ENCODE measurements at regions not wholly inside any gene's neighbourhood (a gene's known extent, or its start where the extent isn't known, plus 50 kb on each side); places are given as distances from the start of the nearest gene placed in this dataset.

DNA sequence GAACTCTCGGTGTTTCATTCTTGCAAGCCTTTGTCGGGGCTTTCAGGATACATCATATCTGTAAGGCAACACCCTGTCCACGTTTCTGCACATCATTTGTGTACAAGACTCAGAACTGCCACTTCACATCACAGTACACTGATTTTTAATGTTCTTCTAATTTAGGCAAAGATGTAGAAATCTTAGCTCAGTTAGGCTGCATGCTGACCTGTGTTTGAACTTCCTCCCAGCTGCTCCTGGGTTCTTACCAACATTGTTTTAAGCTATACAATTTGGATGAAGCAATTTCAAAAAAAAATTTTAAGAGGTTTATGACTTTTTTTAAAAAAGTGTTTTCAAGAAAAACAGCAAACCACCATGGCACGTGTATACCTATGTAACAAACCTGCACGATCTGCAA, 1047.9 kb upstream of the SLC10A2 start:
- DNase-seq (ENCODE audit: low read depth, low spot score), result no peak

DNA sequence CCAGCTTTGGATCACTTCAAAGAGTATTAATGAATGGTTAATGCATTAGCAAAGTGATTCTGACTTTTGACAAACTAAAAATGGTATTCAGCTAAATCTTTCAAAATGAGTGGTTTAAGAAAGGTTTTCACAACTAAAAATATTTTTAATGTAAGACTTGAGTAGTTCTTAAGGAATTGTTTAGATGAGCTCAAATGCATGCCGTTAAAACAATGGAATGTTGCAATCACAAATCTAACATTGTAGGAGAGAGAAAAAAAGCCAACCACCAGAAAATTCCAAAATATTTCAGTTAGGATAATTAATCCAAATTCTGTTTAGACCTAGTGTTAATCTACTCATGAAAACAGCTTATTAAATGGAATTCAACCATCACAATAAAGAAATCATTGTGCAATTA, 1044.8 kb upstream of the SLC10A2 start:
- DNase-seq (ENCODE audit: low read depth, low spot score), result no peak

DNA sequence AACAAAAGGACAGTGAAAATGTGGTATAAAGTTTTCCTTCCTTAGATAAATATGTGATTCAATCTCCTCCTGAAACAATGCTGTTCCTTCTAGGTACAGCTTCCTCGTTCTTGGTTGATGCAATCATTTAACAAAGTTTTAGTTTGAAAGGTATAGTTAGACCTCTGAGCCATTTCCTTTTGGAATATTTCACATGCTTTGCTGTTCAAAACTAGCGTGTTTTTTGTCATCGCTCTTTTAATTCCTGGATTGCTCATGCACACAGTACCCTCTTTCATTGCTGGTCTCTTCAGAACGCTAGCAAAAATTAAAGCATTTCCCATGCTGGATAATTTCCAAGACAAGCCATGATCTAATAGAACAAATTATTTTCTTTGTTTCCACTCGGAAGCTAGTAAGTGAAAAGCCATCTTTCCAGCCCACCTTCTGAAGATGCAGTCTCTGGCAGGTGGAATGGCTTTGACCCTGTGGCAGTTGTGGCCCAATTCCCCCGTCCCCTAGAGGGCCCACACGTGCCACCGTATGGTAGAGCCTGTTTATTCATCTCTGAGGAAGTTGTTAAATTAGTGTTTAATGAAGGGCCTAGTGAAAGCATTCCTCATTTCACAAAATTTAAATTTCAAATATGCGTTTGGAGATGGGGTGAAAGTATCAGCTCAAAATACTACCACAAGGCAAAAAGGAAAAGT, 1040.6 kb upstream of the SLC10A2 start:
- DNase-seq (ENCODE audit: low read depth, low spot score), result no peak

DNA sequence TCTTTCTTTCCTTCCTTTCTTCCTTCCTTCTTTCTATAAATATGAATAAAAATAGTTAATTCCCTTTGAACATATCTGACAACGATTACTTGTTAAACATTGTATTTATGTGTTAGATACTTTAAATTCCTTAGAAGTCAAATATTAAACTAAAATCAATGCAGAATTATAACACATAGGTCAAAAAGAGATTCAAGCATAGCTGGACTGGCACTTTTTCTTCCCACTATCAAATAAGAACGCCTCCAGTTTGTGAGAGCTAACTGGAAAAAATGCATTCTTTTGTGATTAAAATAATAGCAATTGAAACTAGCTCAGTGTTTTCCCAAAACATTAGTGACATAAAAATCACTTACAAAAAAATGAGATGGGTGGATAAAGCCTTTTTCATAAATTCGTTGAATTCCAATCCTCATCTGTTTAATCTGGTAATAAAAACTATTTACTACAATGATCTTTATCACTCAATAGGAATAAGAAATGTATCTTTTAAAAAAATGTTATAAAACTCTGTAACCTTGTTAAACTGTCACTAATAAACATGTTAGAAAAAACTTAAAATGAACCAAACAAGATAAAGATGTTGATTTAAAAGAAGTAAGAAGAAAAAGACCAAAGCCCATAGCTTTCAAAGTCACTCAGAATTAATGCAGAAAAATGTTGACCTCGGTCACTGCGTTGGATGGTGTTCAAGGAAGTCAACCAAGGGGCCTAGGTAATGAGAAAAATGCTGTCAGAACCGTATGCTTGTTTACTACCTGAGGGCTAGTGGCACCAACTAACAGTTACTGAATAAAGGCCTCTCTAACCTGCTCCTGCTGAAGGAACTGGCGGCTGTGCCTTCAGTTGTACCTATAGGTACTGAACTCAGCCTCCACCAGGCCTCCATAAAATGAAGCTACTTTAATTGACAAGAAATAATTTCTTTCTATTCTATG, 1039.5 kb upstream of the SLC10A2 start:
- DNase-seq (ENCODE audit: low read depth, low spot score), result no peak

DNA sequence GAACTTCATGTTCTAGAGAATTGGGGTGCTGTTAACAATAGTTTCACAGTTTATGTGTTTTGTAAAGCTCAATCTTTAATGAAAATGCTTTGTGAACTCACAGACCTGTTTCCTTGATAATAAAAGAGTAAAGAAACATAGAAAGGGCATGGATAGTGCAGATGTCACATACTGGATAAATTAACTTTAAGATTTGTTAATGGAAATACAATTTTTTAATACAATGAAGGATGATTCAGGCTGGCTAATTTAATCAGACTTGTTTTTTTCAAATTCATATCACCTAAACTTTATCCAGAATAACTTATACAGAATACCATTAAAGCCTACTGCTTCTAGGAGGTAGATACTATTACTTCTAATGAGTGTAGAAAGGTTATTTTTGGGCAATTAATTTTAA, 1033.5 kb upstream of the SLC10A2 start:
- DNase-seq (ENCODE audit: low read depth, low spot score), result no peak

DNA sequence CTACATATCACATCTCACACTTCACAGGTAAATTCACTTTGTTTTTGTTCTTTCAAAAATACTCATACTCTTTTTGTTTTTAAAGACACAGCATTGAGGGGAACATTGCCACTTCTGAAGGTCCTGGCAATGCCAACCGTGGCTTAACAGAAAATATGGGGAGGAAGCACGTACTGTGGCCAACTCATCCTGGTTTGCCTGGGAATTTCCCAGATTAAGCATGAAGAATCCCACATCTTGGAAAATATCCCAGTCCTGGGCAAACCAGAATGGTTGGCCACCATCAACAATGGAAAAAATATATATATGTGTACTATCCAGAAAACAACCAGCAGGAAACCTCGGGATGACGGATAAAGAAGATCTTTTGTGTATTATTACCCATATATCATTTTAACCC, 1032.2 kb upstream of the SLC10A2 start:
- no peak for DNase-seq (ENCODE audit: low read depth, low spot score)

DNA sequence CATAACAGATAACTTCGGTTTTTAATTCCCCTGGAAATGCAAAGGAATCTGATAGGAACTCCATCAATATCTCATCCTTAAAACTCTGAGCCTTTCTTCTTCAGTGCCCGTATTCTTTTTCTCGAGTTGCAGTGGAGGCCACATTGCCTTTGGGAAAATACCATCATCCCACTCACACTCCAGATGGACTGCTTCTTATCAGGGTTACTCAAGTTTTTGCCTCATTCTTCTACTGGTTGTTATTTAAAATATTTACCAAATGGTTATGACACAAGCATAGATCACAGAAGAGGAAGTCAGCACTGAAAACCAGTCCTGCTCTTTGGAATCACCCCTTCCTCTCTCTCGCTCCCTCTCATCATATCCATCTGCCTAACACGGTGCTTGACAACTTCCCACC, 1020.5 kb upstream of the SLC10A2 start:
- DNase-seq (ENCODE audit: low read depth, low spot score), result no peak

DNA sequence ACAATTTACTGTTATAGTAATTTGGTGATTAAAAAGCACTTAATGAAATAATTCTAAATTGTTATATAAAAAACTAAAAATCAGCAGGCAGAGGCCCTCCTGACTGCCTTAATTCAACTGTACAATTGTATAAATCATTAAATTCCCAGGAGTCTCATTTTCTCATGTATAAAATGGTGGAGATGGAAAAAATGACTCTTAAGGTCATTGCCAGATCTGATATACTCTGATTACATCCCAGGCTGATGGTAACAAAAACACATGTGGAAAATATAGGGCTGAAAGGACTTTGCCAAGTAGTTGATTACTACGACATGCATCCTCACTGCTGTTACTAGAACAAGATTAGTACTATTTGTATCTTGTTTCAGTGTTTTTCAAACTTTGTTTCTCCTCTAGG, 1020.0 kb upstream of the SLC10A2 start:
- no peak for DNase-seq (ENCODE audit: low read depth, low spot score)

DNA sequence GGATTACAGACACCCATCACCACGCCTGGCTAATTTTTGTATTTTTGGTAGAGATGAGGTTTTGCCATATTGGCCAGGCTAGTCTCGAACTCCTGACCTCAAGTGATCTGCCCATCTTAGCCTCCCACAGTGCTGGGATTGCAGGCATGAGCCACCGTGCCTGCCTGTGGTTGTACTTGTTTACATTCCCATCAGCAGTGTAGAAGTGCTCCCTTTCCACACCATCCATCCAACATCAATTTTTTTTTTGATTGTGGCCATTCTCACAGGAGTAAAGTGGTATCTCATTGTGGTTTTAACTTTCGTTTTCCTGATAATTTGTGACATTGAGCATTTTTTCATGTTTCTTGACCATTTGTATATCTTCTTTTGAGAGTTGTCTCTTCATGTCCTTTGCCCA, 1019.4 kb upstream of the SLC10A2 start:
- DNase-seq (ENCODE audit: low read depth, low spot score), result no peak

DNA sequence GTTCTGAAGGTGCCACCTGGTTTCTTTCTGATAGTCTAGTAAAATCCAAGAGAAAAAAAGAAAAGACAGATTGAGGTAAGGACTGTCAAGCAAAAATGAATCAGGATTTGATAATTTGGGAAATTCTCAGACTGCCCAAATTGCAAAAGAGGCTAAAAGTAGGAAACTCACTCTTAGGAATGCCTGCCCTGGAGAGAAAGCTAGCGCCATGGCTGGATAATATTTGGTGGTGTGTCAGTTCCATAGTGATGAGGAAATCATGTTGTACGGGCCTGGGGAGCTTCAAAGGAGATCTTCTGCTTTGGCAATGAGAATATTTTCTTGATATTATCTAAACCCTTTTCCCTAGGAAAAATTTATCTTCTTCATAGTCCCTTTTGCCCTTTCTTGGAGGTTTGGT, 1008.1 kb upstream of the SLC10A2 start:
- DNase-seq (ENCODE audit: low read depth, low spot score), result no peak

DNA sequence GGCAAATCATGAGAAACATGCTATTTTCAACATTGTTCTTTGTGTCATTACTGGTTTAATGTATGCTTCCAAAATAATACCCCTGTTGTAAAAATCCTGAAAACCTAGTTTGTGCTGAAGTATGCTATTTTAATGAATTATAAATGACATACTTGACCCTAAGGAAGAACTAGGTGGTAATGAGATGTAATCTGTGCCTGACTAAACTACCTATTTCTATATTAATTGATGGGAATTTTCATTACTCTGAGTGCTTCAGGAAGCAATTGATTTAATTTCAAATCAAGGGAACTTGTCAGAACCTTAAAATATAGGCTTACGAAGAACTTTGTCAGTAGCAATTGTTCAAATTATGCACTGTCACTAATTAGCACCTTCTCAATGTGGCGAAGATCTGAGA, 1005.6 kb upstream of the SLC10A2 start:
- DNase-seq (ENCODE audit: low read depth, low spot score), result no peak

DNA sequence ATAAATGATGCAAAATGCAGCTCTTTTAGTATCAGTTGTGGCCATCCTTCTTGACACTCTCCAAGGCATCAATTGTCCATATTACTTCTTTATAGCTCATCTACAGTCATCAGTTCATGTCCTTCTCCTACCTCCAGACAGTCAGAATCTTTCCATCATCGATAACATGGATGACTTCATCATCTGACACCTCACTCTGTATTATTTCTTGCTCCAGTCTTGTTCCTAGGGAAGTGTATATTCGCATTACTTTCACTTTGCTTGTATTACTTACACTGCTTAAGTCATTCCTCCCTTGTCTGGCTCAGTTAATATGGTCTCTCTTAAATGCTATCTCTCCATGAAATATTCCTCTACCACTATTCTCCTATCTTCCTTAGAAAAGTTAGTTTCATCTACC, 999.1 kb upstream of the SLC10A2 start:
- DNase-seq (ENCODE audit: low read depth, low spot score), result no peak

DNA sequence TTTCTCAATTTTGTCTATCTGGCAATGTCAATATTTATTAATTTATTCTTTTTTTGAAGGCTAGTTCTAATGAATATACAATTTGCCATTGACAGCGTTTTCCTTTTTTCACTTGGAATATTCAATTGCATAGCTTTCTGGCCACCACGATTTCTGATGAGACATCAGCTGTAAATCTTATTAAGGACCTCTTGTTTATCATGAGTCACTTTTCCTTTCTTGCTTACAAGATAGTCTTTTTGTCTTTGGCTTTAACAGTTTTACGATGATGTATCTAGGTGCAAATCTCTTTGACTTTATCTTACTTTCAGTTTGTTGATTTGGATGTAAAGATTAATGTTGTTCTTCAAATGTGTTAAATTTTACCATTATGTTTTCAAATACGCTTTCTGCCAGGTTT, 991.6 kb upstream of the SLC10A2 start:
- DNase-seq (ENCODE audit: low read depth, low spot score), result no peak

DNA sequence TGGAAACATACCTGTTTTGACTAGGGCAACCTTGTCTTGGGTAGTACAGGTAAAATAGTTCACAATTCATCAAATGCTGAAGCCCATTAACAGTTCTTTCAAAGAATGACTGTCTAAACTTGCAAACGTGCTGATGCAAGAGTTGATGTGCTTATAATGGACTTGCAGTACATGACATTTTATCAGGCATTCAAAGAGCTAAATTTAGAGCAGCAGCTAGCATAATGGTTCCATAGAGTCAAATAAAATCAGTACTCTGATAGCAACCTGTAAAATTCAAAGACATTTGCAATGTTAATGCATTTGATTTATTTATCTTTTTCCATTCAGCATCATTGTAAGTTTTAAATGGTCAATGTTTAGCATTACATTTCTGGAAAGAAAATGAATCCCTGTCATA, 979.7 kb upstream of the SLC10A2 start:
- DNase-seq (ENCODE audit: low read depth, low spot score), result no peak

DNA sequence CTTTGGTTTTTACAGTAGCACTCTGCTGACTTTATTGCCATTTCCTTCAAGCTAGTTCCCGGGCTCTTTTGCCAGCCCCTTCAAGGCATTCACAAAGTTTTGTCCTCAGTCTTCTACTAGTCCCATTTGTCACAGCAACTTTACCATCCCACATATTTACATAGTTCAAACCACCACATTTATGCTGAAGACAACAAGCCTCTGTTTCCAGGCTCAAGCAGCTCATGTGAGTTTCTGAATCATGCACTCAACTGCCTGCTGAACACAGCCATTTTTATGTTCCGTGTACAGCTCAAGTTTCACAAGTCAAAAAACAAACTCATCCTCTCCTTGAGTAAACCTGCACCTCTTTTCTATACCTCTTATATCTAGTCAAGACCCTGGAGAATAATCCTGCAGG, 977.0 kb upstream of the SLC10A2 start:
- no peak for DNase-seq (ENCODE audit: low read depth, low spot score)

DNA sequence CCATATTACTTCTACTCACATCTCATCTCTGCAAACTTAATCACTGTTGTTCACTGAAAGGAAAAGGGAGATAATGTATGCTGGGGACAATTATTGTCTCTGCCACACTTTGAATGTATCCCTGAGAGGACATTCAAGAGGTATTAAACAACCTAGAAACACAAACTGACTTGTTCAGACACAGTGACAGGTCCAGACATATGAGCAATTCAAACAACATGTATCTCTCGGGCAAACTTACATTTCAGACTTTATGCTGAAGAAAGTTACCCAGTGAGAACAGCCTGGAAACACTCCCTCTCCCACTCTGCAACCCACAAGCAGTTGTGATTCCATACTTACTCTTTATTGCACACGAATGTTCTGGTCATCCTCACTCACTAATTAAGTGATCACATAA, 968.7 kb upstream of the SLC10A2 start:
- DNase-seq (ENCODE audit: low read depth, low spot score), result no peak

DNA sequence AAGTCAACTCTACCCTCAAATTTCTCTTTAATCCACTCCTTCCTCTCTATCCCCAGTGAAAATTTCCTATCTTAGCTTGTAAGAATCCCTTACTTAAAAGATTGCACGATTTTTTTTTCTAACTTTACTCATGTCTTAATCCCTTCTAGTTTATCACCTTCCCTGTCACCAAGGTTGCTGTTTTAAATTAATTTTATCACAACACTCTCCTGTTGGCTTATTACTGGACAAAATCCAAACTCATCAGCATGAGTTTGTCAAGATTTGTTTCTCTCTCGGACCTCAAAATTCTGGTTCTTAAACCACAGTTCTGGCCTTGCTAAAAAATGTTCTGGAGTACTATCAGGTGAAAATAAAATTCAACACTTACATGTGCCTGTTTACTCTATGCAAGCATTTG, 959.1 kb upstream of the SLC10A2 start:
- no peak for DNase-seq (ENCODE audit: low read depth, low spot score)

DNA sequence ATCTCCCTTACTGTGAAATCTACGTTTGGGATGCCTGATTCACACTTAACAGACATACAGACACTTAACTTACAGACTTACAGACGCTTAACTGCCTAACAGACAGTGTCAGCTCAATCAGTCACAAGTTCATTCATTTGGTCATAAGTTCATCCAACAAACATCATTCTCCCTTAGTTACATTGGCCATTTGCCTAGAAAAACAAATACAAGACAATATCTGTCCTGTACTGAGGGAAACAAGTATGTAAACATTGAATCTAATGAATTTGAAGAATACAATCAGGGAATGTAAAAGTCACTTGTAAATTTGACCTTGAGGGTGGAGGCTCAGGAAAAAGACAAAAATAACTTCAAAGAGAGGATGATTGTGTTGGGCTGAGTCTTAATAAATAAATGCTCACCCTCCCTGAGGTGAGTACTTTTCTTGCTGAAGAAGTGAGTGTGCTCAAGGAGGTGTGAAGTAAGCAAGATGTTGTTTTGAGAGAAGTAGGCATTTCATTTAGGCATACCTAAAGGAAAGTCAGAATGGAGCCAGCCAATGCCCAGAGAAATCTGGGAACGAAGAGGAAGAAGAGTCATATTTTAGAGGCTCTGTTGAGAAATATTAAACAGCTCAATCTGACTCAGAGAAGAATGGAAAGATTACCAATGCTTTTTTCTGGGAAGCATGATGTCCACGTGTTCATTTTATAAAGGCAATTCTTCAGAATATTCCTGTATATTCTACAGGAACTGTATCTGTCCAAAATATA, 958.4 kb upstream of the SLC10A2 start:
- no peak for DNase-seq (ENCODE audit: low read depth, low spot score)

DNA sequence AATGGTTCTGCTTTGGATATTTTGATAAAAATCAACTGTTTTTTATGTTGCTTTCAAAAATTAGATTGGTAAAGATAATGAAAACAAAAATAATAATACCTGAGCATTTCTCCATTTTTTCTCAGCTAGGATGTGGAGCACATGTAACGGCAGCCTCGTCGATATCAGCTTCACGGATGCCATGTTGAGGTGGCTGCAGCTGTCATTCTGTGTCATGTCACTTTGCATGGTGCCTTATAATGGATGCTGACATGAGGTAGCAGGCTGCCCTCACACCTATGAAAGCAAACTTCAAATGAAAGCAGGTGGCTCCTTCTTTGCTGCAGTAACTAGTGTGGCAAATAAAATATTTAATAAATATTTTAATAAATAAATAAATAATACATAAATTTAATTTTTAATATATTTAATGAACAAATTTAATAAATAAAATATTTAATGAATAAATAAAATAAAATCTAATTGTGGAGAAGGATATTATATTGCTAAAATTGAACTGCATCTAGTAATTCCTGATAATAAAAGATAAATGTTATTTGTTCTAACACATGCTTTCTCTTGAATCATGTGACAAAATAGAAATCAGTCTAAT, 955.7 kb upstream of the SLC10A2 start:
- no peak for DNase-seq (ENCODE audit: low read depth, low spot score)

DNA sequence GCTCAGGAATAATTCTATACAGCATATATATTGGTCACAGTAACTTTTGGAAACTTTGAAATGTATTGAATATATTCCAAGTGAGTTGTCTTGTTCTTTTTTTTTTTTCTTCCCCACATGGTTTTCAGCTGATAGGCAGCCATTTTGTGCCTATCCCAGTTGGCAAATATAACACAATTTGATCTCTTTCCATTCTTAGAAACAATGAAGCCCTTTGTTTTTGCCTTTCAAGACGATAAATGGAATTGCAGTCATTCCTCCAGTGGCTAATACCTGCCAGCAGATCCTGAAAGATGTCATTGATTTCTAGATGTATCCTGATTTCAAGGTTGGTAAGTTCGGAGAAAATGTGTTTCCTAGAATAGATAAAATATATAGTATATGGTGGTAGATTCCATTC, 951.1 kb upstream of the SLC10A2 start:
- no peak for DNase-seq (ENCODE audit: low read depth, low spot score)

DNA sequence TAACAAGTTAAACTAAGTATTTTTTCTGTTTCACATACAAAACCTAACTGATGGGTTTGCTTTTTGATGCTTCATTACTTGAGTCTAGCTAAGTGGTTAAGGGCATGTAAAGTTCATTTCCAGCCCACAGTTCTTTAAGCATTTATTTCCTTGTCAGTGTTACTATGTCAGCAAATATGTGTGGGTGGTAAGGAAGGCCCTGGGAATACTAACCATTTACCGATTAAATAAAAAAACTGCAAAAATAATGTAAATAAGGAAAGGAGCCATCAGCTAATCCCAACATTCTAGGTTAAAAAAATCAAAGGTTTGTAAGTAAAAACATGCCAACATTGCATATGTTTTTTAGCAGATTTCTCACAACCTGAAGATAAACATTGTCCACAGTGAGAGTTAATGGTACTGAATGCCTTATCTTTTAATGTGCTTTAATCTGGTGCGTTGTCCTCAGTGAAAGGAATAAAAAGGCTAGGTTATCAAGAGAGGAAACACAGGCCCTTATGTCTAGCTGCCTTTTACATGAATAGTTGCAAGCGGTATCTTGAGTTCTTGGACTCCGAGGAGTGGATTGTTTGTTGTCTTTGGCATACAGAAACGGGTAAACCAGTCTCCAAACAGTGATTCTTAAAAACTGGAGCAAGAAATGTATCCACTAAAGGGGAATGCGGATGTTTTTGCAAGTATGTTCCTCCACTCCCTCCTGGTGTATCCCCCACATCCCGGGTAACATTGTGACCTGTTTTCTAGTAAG, 949.6 kb upstream of the SLC10A2 start:
- DNase-seq (ENCODE audit: low read depth, low spot score), result no peak
